IMR-90 (cell line): ENCODE measurements at regions not wholly inside any gene's neighbourhood (a gene's known extent, or its start where the extent isn't known, plus 50 kb on each side); places are given as distances from the start of the nearest gene placed in this dataset.

Experiments used
- CEBPB ChIP-seq: IDR thresholded peaks from 2 replicates; pipeline ENCODE4 v1.6.1; 2012; ENCODE audit warnings: low read depth, low read length, improper control_type of control experiment
- CHD1 ChIP-seq: IDR thresholded peaks from 2 replicates; pipeline ENCODE4 v1.6.1; 2012; ENCODE audit warnings: low read depth, low read length, improper control_type of control experiment
- MAFK ChIP-seq: IDR thresholded peaks from 2 replicates; pipeline ENCODE4 v1.6.1; 2012; ENCODE audit warnings: low read depth, low read length, improper control_type of control experiment
- NFE2L2 ChIP-seq: fragments of 150-350 bp; IDR thresholded peaks from 2 replicates; pipeline ENCODE4 v1.6.1; 2016; ENCODE audit warnings: low read depth, mild to moderate bottlenecking, low read length
- POLR2A ChIP-seq: IDR thresholded peaks from 2 replicates; pipeline ENCODE4 v1.6.1; 2012; ENCODE audit warnings: mild to moderate bottlenecking, low read depth, low read length
- RCOR1 ChIP-seq: IDR thresholded peaks from 2 replicates; pipeline ENCODE4 v1.6.1; 2012; ENCODE audit warnings: mild to moderate bottlenecking, low read length, improper control_type of control experiment; ENCODE audit not compliant: insufficient replicate concordance
- RFX5 ChIP-seq: IDR thresholded peaks from 2 replicates; pipeline ENCODE4 v1.8.0; 2012; ENCODE audit warnings: low read depth, mild to moderate bottlenecking, low read length, moderate library complexity
- SMC3 ChIP-seq: fragments of 150-350 bp; IDR thresholded peaks from 2 replicates; pipeline ENCODE4 v1.6.1; 2016; ENCODE audit warnings: low read depth, mild to moderate bottlenecking, antibody characterized with exemption, low read length, moderate library complexity
- TF ChIP-seq, protein P1 (sequence below): conservative IDR thresholded peaks from 2 replicates; pipeline ENCODE4 v1.5.1; 2012; ENCODE audit warnings: mild to moderate bottlenecking, low read depth, low read length, improper control_type of control experiment

DNA sequence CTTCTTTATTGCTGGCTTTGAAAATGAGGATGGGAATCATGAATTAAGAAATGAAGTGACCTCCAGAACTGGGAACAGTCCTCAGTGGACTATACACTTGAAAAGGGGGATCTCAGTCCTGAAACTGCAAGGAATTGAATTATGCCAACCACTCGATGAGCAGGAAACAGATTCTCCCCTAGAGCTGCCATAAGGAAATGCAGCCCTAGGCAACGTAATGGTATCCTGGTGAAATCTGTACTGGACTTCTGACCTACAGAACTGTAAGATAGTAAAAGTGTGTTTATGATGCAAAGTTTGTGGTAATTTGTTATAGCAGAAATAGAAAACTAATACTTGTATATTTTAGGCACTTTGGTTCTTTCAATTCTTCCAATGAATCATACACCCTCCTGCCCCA lies 236.4 kb upstream of the TAC1 start:
- TF ChIP-seq, protein P1, sequence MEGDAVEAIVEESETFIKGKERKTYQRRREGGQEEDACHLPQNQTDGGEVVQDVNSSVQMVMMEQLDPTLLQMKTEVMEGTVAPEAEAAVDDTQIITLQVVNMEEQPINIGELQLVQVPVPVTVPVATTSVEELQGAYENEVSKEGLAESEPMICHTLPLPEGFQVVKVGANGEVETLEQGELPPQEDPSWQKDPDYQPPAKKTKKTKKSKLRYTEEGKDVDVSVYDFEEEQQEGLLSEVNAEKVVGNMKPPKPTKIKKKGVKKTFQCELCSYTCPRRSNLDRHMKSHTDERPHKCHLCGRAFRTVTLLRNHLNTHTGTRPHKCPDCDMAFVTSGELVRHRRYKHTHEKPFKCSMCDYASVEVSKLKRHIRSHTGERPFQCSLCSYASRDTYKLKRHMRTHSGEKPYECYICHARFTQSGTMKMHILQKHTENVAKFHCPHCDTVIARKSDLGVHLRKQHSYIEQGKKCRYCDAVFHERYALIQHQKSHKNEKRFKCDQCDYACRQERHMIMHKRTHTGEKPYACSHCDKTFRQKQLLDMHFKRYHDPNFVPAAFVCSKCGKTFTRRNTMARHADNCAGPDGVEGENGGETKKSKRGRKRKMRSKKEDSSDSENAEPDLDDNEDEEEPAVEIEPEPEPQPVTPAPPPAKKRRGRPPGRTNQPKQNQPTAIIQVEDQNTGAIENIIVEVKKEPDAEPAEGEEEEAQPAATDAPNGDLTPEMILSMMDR, result no peak
- no peak for TF ChIP-seq RFX5
- TF ChIP-seq POLR2A, result no peak
- no peak for TF ChIP-seq CEBPB
- TF ChIP-seq SMC3, result no peak
- TF ChIP-seq CHD1, result no peak
- TF ChIP-seq RCOR1, result no peak
- TF ChIP-seq NFE2L2, result no peak
- TF ChIP-seq MAFK, result no peak
